ENCODE measurements at regions not wholly inside any gene's neighbourhood (a gene's known extent, or its start where the extent isn't known, plus 50 kb on each side); places are given as distances from the start of the nearest gene placed in this dataset.
"Not testable (repeated sequence)": the region's sequence is repeated elsewhere in the genome, so short reads cannot be mapped to it uniquely, and the experiment has no call there.

DNA sequence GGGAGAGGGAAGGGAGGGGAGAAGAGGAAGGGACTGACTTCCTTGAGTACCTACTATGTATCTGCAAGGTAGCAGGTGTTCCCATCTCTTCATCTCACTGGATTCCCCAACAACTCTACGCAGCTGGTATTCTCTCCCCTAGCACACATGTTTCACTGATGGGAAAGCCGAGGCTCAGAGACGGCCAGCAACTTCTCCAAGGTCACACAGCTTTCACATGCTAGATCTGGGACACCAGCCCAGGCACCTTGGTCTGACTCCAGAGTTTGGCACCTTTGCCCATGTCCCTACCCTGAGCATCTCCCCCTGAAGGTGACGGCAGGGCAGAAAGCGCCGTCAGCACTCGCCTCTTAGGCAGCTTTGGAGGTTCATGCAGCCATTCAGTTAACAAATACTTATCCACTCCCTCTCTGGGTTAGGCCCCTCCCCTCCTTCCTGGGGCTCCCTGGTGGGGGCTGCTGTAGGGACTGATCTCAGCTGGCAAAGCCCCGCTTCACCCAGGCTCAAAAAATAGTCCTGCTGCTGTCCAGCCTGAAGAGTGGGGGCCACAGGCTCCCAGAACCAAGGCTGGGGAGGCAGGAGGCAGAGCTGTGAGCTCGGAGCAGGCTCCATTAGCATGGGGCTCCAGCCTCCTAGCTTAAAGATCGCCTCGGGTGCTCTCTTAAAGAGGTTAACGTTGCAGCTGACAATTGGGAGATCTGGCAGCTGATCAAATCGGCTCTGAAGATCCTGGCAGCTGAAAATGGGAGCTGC lies 79.4 kb downstream of the IGLL1 start:
- no peak for DNase-seq

- no peak for DNase-seq
Observed at GRCh38 chr22:23499845-23500500, 80.1 kb downstream of the IGLL1 start.

GRCh38 chr22:23498811-23499798 lies 81.0 kb downstream of the IGLL1 start:
- no peak for DNase-seq

DNA sequence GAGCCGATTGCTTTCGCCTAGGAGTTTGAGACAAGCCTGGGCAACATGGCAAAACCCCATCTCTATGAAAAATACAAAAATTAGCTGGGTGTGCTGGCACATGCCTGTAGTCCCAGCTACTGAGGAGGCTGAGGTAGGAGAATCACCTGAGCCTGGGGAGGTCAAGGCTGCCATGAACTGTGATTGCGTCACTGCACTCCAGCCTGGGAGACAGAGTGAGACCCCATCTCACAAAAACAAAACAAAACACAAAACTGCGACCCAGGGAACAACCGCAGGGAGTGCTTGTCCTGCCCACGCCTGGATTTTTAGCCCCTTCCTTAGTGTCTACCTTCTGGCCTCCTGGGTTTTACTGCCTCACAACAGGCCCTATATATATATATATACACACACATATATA lies 82.2 kb downstream of the IGLL1 start:
- DNase-seq, result not testable (repeated sequence)

- DNase-seq, result no peak
Observed at GRCh38 chr22:23497016-23497885, 82.8 kb downstream of the IGLL1 start.

GRCh38 chr22:23496445-23496833 lies 83.7 kb downstream of the IGLL1 start:
- no peak for DNase-seq

DNA sequence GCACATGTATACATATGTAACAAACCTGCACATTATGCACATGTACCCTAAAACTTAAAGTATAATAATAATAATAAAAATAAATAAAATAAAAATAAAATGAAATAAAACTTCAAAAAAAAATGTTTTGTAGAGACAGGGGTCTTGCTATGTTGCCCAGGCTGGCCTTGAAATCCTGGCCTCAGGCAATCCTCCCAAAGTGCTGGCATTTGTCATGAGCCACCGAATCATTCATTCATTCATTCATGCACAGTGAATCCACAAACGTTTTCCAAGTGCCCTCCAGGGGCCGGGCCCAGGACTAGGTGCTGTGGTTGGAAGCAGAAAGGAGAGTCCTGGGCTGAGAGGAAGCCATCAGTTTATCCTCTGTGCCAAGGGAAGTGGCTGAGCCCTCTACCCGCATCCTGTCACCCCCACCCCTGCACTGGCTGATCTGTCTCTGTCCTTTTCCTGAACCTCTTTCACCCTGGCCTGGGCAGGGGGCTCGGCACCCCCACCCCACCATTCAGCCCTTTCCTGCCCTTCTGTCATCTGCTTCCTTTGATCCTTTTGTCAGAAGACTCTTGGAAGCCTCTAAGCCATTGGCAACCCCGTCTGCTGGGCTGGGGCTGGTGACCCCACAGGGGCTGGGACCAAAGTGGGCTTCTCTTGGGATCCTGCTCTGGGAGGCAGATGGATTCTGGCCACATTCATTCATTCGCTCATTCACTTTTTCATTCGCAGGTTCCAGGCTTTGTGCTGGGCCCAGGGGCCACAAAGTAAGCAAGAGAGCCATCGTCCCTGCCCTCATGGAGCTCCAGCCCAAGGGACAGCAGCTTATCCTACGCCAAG lies 84.3 kb downstream of the IGLL1 start:
- DNase-seq, result no peak

DNA sequence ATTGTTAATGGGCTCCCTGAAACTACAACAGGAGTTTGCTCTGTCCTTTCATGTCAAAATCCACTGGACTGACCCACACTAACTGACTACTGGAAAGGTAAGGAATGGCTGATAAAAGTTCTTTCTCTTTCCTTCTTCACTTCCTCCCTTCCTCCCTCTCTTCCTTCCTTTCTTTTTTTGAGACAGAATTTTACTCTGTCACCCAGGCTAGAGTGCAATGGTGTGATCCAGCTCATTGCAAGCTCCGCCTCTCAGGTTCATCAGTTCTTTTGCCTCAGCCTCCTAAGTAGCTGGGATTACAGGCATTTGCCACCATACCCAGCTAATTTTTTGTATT lies 85.2 kb downstream of the IGLL1 start:
- no peak for DNase-seq

GRCh38 chr22:23485490-23485889 lies 94.6 kb downstream of the IGLL1 start:
- DNase-seq, result no peak

DNA sequence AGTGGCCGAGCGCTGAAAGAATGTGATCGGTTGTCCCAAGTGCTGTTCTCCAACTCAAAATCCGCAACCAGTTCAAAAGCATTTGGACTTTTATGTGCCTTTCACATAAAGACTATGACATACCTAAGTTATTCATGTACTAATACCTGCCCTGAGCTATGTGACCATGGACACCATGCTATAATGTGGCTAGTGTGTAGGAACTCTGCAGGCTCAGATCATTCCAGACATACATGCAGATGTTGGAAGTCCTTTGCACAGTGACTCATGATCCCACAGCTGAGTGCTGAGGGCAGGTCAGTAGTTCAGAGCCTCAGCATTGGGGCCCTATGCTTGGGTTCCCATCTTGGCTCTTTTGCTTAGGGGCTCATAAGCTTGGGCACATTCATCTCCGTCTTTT lies 95.4 kb downstream of the IGLL1 start:
- no peak for DNase-seq

- no peak for DNase-seq
Observed at GRCh38 chr22:23481369-23481768, 98.7 kb downstream of the IGLL1 start.

DNA sequence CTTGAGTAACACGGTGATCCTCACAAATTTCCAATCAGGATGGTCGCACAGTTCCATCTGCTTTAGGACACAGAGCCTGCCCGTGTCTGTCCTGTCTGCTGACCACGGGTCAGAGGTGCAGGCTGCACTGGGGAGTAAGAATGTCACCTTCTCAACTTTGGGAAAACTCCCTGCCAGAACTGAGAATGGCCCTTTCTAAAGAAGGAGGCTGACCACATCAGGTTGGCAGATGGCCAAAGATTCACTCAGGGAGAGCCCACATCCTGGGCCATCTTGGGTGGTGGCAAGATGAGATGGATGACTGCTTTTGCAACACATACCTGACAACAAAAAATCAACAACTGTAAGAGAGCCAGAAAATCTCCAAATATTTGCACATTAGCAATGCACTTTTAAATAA lies 101.9 kb downstream of the IGLL1 start:
- no peak for DNase-seq

DNA sequence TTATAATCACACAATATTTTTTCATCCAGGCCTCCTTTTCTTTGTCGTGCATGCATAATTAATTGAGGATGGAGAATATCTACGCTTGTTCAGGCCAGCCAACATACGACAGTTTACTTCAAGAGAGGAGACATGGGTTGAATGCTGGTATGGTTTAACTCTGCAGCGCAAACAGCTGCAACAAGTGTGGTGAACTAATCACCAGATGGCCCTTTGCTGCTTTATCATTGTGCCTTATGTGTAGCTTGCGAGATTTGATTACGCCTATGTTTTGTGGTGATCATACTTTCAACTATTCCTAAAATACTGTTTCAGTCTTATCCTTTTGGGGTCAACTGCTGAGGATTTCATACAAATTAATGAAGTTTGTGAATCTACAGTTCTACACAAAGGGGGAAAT lies 105.6 kb downstream of the IGLL1 start:
- not testable (repeated sequence) for DNase-seq

- DNase-seq, result no peak
Observed at GRCh38 chr22:23473901-23474300, 106.2 kb downstream of the IGLL1 start.

- DNase-seq, result not testable (repeated sequence)
Observed at GRCh38 chr22:23472376-23472775, 107.7 kb downstream of the IGLL1 start.

DNA sequence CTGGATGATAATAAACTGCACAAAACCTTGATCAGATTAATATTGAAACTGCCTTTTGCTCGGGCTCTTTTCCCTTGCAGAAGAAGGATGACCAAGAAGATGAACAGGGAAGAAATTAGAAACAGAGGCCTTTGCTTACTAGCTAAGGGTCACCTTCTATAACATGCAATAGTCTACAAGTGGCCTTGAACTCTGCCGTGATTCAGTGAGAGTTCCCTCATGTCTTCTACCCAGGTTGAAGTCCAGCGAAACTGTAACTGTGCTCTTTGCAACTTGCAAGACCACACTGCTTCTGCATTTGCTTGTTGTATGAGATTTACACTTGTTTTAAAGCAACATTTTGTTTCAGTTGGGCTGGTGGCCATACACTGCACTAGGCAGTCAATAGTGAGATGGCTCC lies 108.4 kb downstream of the IGLL1 start:
- no peak for DNase-seq

- DNase-seq, result no peak
Observed at GRCh38 chr22:23470811-23471389, 109.2 kb downstream of the IGLL1 start.

GRCh38 chr22:23467721-23468294 lies 112.3 kb downstream of the IGLL1 start:
- no peak for DNase-seq

DNA sequence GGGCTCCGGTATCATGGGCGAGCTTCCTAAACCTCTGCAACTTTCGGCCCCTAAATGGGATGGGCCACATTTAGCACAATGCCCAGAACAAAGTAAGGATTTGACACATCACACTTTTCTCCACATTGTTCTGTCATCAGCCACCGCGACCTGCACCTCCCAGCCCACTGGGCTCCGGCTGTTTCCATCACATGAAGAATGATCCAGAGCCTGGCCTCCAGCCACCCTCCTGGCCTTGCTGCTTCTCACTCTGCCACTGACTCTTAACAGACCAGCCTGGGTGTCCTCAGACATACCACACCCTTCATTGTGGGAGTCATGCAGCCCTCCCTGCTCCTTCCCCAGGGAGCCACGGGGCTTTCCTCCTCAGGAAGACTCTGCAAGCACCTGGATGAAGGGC lies 113.7 kb downstream of the IGLL1 start:
- no peak for DNase-seq

GRCh38 chr22:23464796-23465195 lies 115.3 kb downstream of the IGLL1 start:
- not testable (repeated sequence) for DNase-seq

DNA sequence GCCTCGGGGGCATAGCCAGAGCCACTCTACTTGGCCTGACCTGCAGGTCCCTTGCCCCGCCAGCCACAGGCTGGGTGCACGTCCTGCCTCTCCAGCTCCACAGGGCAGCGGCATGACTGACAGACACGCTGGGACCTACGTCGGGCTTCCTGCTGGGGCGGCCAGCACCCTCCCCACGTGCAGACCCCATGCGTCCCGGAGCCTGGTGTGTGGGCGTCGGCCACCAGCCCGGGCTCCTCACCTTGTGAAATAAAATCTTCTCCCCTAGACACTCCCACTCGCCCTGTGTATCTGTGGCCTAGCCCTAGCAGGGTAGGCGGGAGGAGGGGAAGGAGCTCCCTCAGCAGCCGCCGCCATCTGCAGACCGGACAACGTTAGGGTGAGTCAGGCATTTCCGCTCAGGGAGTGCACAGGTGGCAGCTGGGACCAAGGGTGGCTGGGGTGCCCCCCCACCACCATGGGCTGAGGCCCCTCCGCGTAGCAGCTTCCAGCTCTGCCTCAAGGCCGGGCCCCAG lies 119.5 kb downstream of the IGLL1 start:
- DNase-seq, result not testable (repeated sequence)
